ENCODE measurements at regions not wholly inside any gene's neighbourhood (a gene's known extent, or its start where the extent isn't known, plus 50 kb on each side); places are given as distances from the start of the nearest gene placed in this dataset.
"Not testable (repeated sequence)": the region's sequence is repeated elsewhere in the genome, so short reads cannot be mapped to it uniquely, and the experiment has no call there.

- DNase-seq: no peak
These were observed 260.1 kb upstream of the SPAG17 start for GRCh38 chr1:118445156-118445555.

- no peak for DNase-seq
These were observed 257.2 kb upstream of the SPAG17 start for GRCh38 chr1:118442214-118442613.

GRCh38 chr1:118437664-118438063 is 252.6 kb upstream of the SPAG17 start:
- DNase-seq: no peak

GRCh38 chr1:118429856-118430255 is 244.8 kb upstream of the SPAG17 start:
- DNase-seq: no peak

- DNase-seq: no peak
These were observed 236.9 kb upstream of the SPAG17 start for GRCh38 chr1:118421868-118422350.

GRCh38 chr1:118404024-118404423 is 219.0 kb upstream of the SPAG17 start:
- no peak for DNase-seq

GRCh38 chr1:118397496-118397859 is 212.4 kb upstream of the SPAG17 start:
- DNase-seq: no peak

- no peak for DNase-seq
These were observed 211.9 kb upstream of the SPAG17 start for GRCh38 chr1:118396829-118397495.

GRCh38 chr1:118396279-118396678 is 211.3 kb upstream of the SPAG17 start:
- DNase-seq: no peak

- DNase-seq: no peak
These were observed 210.5 kb upstream of the SPAG17 start for GRCh38 chr1:118395430-118395991.

GRCh38 chr1:118390955-118391354 is 205.9 kb upstream of the SPAG17 start:
- no peak for DNase-seq

- no peak for DNase-seq
These were observed 203.4 kb upstream of the SPAG17 start for GRCh38 chr1:118388301-118388959.

GRCh38 chr1:118381197-118381869 is 196.3 kb upstream of the SPAG17 start:
- no peak for DNase-seq

- not testable (repeated sequence) for DNase-seq
These were observed 192.2 kb upstream of the SPAG17 start for GRCh38 chr1:118377183-118377582.

GRCh38 chr1:118371612-118372011 is 186.6 kb upstream of the SPAG17 start:
- no peak for DNase-seq

GRCh38 chr1:118370861-118371260 is 185.8 kb upstream of the SPAG17 start:
- DNase-seq: no peak

- no peak for DNase-seq
These were observed 181.3 kb upstream of the SPAG17 start for GRCh38 chr1:118366286-118366685.

GRCh38 chr1:118364882-118365281 is 179.9 kb upstream of the SPAG17 start:
- DNase-seq: no peak

- no peak for DNase-seq
These were observed 178.4 kb upstream of the SPAG17 start for GRCh38 chr1:118363396-118363795.

GRCh38 chr1:118360817-118361216 is 175.8 kb upstream of the SPAG17 start:
- no peak for DNase-seq

- no peak for DNase-seq
These were observed 161.9 kb upstream of the SPAG17 start for GRCh38 chr1:118346936-118347335.

GRCh38 chr1:118340928-118341910 is 156.2 kb upstream of the SPAG17 start:
- DNase-seq: peak in 1 of 2 experiments; percentile 59

Measured in NCI-H2081 (cell line).